ENCODE measurements at regions not wholly inside any gene's neighbourhood (a gene's known extent, or its start where the extent isn't known, plus 50 kb on each side); places are given as distances from the start of the nearest gene placed in this dataset.

- no peaks in the 10 kb centered on the region for H3K27me3 ChIP-seq (ENCODE audit: insufficient read depth, low read depth, severe bottlenecking)
- no peak for TF ChIP-seq CTCF (IDR thresholded peaks at IDR 0.05; ENCODE audit: low read depth, low read length)
- no peak overlapping the region for H3K4me3 ChIP-seq (ENCODE audit: low read depth, low read length)
- no peaks in the 10 kb centered on the region for H3K36me3 ChIP-seq
- H3K27ac ChIP-seq, result no peak overlapping the region
- DNase-seq, result no peak
- H3K9me3 ChIP-seq (ENCODE audit: severe bottlenecking), result no peaks in the 10 kb centered on the region
These were observed 89.7 kb upstream of the GCFC2 start for GRCh38 chr2:75800456-75800855.

GRCh38 chr2:75799859-75800258 is 89.1 kb upstream of the GCFC2 start:
- Histone ChIP-seq H3K4me3 (ENCODE audit: low read depth, low read length) (no peak overlapping the region), H3K27ac (no peak overlapping the region), H3K36me3 (no peaks in the 10 kb centered on the region), H3K27me3 (ENCODE audit: insufficient read depth, low read depth, severe bottlenecking) (no peaks in the 10 kb centered on the region), H3K9me3 (ENCODE audit: severe bottlenecking) (no peaks in the 10 kb centered on the region)
- TF ChIP-seq CTCF (IDR thresholded peaks at IDR 0.05; ENCODE audit: low read depth, low read length), result no peak
- no peak for DNase-seq

- Histone ChIP-seq H3K27me3 (ENCODE audit: insufficient read depth, low read depth, severe bottlenecking) (no peaks in the 10 kb centered on the region), H3K36me3 (no peaks in the 10 kb centered on the region), H3K4me3 (ENCODE audit: low read depth, low read length) (no peak overlapping the region), H3K9me3 (ENCODE audit: severe bottlenecking) (no peaks in the 10 kb centered on the region), H3K27ac (no peak overlapping the region)
- DNase-seq, result no peak
- TF ChIP-seq CTCF (IDR thresholded peaks at IDR 0.05; ENCODE audit: low read depth, low read length), result no peak
These were observed 87.9 kb upstream of the GCFC2 start for GRCh38 chr2:75798569-75798968.

- no peak overlapping the region for H3K27ac ChIP-seq
- H3K9me3 ChIP-seq (ENCODE audit: severe bottlenecking), result no peaks in the 10 kb centered on the region
- no peak for DNase-seq
- no peaks in the 10 kb centered on the region for H3K27me3 ChIP-seq (ENCODE audit: insufficient read depth, low read depth, severe bottlenecking)
- no peak overlapping the region for H3K4me3 ChIP-seq (ENCODE audit: low read depth, low read length)
- no peaks in the 10 kb centered on the region for H3K36me3 ChIP-seq
- no peak for TF ChIP-seq CTCF (IDR thresholded peaks at IDR 0.05; ENCODE audit: low read depth, low read length)
These were observed 82.3 kb upstream of the GCFC2 start for GRCh38 chr2:75792996-75793395.

- H3K27ac ChIP-seq, result no peak overlapping the region
- no peak for DNase-seq
- H3K4me3 ChIP-seq (ENCODE audit: low read depth, low read length), result no peak overlapping the region
- H3K36me3 ChIP-seq, result no peaks in the 10 kb centered on the region
- no peaks in the 10 kb centered on the region for H3K9me3 ChIP-seq (ENCODE audit: severe bottlenecking)
- no peak for TF ChIP-seq CTCF (IDR thresholded peaks at IDR 0.05; ENCODE audit: low read depth, low read length)
- no peaks in the 10 kb centered on the region for H3K27me3 ChIP-seq (ENCODE audit: insufficient read depth, low read depth, severe bottlenecking)
These were observed 81.4 kb upstream of the GCFC2 start for GRCh38 chr2:75792146-75792545.

GRCh38 chr2:75790814-75791467 is 80.2 kb upstream of the GCFC2 start:
- no peak for TF ChIP-seq CTCF (IDR thresholded peaks at IDR 0.05; ENCODE audit: low read depth, low read length)
- no peak for DNase-seq
- no peaks in the 10 kb centered on the region for H3K27me3 ChIP-seq (ENCODE audit: insufficient read depth, low read depth, severe bottlenecking)
- no peaks in the 10 kb centered on the region for H3K36me3 ChIP-seq
- H3K4me3 ChIP-seq (ENCODE audit: low read depth, low read length), result no peak overlapping the region
- H3K27ac ChIP-seq, result no peak overlapping the region
- no peaks in the 10 kb centered on the region for H3K9me3 ChIP-seq (ENCODE audit: severe bottlenecking)
